Caki2 (cell line): ENCODE measurements at regions not wholly inside any gene's neighbourhood (a gene's known extent, or its start where the extent isn't known, plus 50 kb on each side); places are given as distances from the start of the nearest gene placed in this dataset.

ENCODE experiments used
- DNase-seq: peaks from one replicate; pipeline ENCODE4 v3.0.0-alpha.2; 2015; ENCODE audit warnings: low read depth
- in situ Hi-C: cut with HindIII; loops from 2 replicates; pipeline ENCODE4 v1.10.0; 2016; ENCODE audit warnings: low sequenced_read_pairs, low pct_unique_long_range_greater_than_20kb, mixed read lengths

GRCh38 chr20:56842056-56842455, 212.9 kb downstream of the TFAP2C start:
- in situ Hi-C loops = no loop called here

GRCh38 chr20:56843386-56843785, 214.3 kb downstream of the TFAP2C start:
- in situ Hi-C loops = no loop called here
- DNase-seq = no peak

More at GRCh38 chr20:56842056-56842455, 212.9 kb downstream of the TFAP2C start:
- DNase-seq = no peak

DNA sequence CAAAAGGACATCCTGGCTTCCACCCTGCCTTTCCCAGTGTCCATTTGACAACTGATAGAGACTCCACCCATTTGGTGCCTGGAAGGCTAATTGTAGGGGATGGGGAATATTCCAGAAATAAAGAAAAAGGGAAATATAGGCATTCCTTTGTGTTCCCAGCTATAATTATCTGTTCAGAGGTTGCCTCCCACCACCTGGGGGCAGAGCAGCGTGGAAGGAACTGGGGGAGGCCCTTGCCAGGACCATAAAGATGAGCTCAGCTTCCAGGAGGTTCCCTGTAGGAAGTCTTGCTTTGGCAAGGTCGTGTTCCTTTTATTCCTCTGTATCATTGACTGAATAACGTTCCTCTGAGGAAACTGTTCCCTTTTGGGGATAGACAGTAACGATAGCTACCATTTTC, 214.7 kb downstream of the TFAP2C start:
- no peak for DNase-seq
- in situ Hi-C loops = no loop called here

GRCh38 chr20:56845546-56846086, 216.5 kb downstream of the TFAP2C start:
- no peak for DNase-seq
- in situ Hi-C loops = no loop called here

- no peak for DNase-seq
- in situ Hi-C loops = no loop called here
Observed at GRCh38 chr20:56848561-56848960, 219.5 kb downstream of the TFAP2C start.

GRCh38 chr20:56851552-56851951, 222.4 kb downstream of the TFAP2C start:
- in situ Hi-C loops = no loop called here
- DNase-seq = no peak

GRCh38 chr20:56855708-56856107, 226.6 kb downstream of the TFAP2C start:
- in situ Hi-C loops = no loop called here

GRCh38 chr20:56857950-56858349, 228.8 kb downstream of the TFAP2C start:
- DNase-seq = no peak
- in situ Hi-C loops = no loop called here

More at GRCh38 chr20:56855708-56856107, 226.6 kb downstream of the TFAP2C start:
- DNase-seq = no peak

- in situ Hi-C loops = no loop called here
- no peak for DNase-seq
Observed at GRCh38 chr20:56859039-56859800, 230.1 kb downstream of the TFAP2C start.

- in situ Hi-C loops = no loop called here
- DNase-seq = no peak
Observed at GRCh38 chr20:56859801-56860261, 230.7 kb downstream of the TFAP2C start.

DNA sequence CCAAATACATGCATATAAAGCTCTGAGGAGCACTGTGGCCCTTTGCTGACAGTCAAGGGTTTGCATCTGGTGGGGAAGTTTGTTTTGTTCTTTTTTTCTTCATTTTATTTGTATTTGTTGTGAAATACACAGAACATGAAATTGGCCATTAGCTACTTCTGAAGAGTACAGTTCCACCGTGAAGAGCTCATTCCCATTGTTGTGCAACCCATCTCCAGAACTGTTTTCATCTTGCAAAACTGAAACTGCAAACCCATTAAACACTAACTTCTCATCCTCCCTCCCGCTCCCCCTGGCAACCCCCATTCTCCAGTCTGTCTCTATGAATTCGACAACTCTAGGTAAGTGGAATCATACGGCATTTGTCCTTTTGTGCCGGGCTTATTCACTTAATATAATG, 231.3 kb downstream of the TFAP2C start:
- DNase-seq = no peak
- in situ Hi-C loops = no loop called here

DNA sequence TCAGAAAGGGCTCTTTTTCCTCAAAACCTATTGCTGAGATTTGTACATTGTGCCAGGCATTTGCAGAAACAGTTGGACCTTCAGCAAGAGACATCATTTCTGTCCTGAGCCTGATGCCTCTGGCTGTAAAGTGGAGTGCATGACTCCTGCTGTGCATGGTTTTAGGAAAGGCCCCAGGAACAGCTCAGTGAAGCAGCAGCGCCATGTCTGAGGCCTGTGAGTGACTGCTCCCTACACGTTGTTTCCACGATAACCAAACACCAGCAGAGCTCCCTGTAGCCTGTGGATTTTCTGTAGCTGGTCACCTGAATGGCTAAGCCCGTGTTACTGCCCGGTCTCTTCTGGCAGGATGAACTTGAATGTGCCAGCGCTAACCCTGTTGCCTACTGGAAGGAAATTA, 232.5 kb downstream of the TFAP2C start:
- in situ Hi-C loops = no loop called here

GRCh38 chr20:56865055-56865454, 235.9 kb downstream of the TFAP2C start:
- DNase-seq = no peak
- in situ Hi-C loops = no loop called here

More for the DNA sequence above, 232.5 kb downstream of the TFAP2C start:
- no peak for DNase-seq

- in situ Hi-C loops = no loop called here
- no peak for DNase-seq
Observed at GRCh38 chr20:56867128-56867527, 238.0 kb downstream of the TFAP2C start.

DNA sequence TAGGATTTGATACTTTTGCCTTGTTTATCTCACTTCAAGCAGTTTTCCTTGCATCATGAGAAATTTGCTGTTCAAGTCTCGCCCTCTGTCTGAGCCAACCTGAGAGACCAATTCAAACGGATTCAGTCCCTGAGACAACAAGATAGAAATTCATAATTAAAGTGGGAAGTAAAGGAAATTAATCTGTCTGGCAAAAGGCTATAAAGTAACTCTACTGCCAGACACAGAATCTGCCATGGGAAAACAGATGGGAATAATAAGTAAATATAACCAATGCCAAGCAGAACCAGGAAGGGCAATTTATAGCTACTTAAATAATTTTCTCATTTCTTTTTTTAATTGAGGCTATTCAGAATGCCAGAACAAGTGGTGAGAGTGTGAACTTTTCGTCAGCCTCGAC, 239.6 kb downstream of the TFAP2C start:
- in situ Hi-C loops = no loop called here
- no peak for DNase-seq

DNA sequence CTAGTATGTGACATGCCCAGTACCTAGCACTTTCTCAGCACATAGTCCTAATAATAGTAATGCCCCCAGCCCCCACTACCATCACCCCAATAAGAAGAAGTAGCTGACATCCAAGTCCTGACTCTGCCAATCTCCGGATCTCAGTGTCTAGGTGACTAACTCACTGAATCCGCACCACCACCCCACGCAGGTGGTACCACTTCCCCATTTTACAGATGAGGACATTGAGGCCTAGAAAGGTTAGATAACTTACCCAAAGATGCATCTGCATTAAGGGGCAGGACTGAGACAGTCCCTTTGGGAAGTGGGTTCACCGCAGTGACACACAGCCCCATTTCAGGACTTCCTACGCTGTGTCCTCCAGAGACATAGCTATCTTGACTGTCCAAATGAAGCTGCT, 241.2 kb downstream of the TFAP2C start:
- DNase-seq = no peak
- in situ Hi-C loops = no loop called here

DNA sequence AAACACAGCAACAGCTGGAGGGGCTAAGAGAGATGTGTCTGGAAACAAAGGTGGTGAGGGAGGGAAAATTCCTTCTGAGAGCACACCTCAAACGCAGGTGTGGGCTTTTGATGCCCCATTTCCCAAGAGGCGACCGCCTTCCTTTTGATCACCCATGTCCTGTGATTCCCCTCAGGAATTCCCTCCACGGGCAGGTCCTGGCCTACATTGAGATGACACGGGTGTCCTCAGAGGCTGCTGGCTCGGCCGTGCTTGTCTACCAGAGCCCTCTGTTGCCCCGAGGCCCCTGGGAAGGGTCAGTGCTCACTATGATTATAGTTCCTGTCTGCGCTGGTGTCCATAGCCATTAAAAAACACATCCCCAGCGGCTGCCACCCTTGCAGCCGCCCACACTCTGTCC, 242.6 kb downstream of the TFAP2C start:
- DNase-seq = no peak
- in situ Hi-C loops = no loop called here

GRCh38 chr20:56872620-56873458, 243.7 kb downstream of the TFAP2C start:
- in situ Hi-C loops = no loop called here
- DNase-seq = no peak

DNA sequence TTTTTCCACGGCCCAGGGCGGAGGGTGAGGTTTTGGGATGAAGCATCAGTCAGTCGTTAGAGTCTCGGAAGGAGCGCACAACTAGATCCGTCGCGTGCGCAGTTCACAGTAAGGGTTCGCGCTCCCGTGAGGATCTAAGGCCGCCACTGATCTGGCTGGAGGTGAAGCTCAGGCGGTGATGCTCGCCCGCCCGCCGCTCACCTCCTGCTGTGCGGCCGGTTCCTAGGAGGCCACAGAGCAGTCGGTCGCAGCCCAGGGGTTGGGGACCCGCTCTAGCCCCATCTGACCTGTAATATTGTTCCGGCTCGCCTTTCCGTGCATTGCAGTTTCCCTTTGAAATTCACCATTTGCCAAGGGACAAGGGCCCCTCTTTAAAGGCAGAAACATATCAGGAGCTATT, 244.7 kb downstream of the TFAP2C start:
- in situ Hi-C loops = no loop called here
- DNase-seq = no peak
